Suprapubic skin (tissue), 4 donors: ENCODE measurements at regions not wholly inside any gene's neighbourhood (a gene's known extent, or its start where the extent isn't known, plus 50 kb on each side); places are given as distances from the start of the nearest gene placed in this dataset.

Experiments used
- DNase-seq, 2 donors: peaks; one replicate each; pipeline ENCODE4 v3.0.0-alpha.2; 2019; ENCODE audit warnings: low spot score in 2 of 2
- H3K27ac ChIP-seq: fragments of 200-600 bp; sonication (generic); one replicate; pipeline ENCODE4 v1.5.1; 2019
- H3K27me3 ChIP-seq: fragments of 200-600 bp; sonication (generic); one replicate; pipeline ENCODE4 v1.5.1; 2019
- H3K36me3 ChIP-seq: fragments of 200-600 bp; sonication (generic); one replicate; pipeline ENCODE4 v1.5.1; 2019
- H3K4me1 ChIP-seq: fragments of 200-600 bp; sonication (generic); one replicate; pipeline ENCODE4 v1.5.1; 2019
- H3K4me3 ChIP-seq: fragments of 200-600 bp; sonication (generic); one replicate; pipeline ENCODE4 v1.5.1; 2019; ENCODE audit warnings: mild to moderate bottlenecking
- H3K9me3 ChIP-seq: fragments of 200-600 bp; sonication (generic); one replicate; pipeline ENCODE4 v1.5.1; 2019
- EP300 ChIP-seq: sonication (generic); formaldehyde crosslinking; IDR thresholded peaks from one replicate; pipeline ENCODE4 v1.6.1; 2017; ENCODE audit warnings: antibody characterized with exemption
- POLR2A ChIP-seq, 2 donors: fragments of 450-650 bp; IDR thresholded peaks; one replicate each; pipeline ENCODE4 v1.6.1; 2017; ENCODE audit warnings: antibody characterized with exemption in 2 of 2, mild to moderate bottlenecking in 2 of 2, moderate library complexity in 2 of 2
- POLR2AphosphoS5 ChIP-seq, 3 donors: sonication (generic); formaldehyde crosslinking; IDR thresholded peaks; one replicate each; pipeline ENCODE4 v1.6.1; 2017; ENCODE audit warnings: antibody characterized with exemption in 3 of 3
- WGBS: methylation state at CpG from one replicate; pipeline ENCODE4 v1.1.5; 2018; 5-methylcytosine and 5-hydroxymethylcytosine counted together
- TF ChIP-seq, protein P1 (sequence below), 2 donors: fragments of 200-600 bp in 1 of 2; fragments of 450-650 bp in 1 of 2; sonication (generic) in 1 of 2; IDR thresholded peaks; one replicate each; pipeline ENCODE4 v1.5.1; 2016 to 2019; ENCODE audit warnings: antibody characterized with exemption in 2 of 2, mild to moderate bottlenecking in 1 of 2, moderate library complexity in 1 of 2

DNA sequence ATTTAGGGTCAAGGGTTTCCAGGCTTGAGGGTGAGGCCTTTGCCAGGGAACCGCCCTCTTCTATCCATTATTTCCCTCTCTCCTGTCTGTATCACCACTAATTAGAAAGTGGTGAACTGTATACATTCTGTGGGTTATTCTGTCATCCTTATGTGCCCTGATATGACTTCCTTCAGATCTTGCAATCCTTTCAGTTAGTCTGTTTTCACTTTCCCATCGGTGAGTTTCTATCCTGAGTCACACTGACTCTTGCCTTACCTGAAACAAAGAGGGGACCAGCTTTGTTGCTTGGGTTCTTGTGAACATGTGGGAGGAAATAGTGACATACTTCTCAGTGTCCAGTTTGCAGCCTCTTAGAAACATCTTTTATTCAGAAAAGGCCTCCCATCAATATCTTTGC is 205.4 kb upstream of the GHR start:
- no peaks in the 10 kb centered on the region for H3K4me1 ChIP-seq
- no peaks in the 10 kb centered on the region for H3K9me3 ChIP-seq
- TF ChIP-seq, protein P1, sequence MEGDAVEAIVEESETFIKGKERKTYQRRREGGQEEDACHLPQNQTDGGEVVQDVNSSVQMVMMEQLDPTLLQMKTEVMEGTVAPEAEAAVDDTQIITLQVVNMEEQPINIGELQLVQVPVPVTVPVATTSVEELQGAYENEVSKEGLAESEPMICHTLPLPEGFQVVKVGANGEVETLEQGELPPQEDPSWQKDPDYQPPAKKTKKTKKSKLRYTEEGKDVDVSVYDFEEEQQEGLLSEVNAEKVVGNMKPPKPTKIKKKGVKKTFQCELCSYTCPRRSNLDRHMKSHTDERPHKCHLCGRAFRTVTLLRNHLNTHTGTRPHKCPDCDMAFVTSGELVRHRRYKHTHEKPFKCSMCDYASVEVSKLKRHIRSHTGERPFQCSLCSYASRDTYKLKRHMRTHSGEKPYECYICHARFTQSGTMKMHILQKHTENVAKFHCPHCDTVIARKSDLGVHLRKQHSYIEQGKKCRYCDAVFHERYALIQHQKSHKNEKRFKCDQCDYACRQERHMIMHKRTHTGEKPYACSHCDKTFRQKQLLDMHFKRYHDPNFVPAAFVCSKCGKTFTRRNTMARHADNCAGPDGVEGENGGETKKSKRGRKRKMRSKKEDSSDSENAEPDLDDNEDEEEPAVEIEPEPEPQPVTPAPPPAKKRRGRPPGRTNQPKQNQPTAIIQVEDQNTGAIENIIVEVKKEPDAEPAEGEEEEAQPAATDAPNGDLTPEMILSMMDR (IDR thresholded peaks at IDR 0.05): no peak
- TF ChIP-seq EP300 (no peak), POLR2AphosphoS5 (IDR thresholded peaks at IDR 0.05) (no peak), POLR2A (IDR thresholded peaks at IDR 0.05) (no peak)
- H3K27me3 ChIP-seq: no peaks in the 10 kb centered on the region
- WGBS: 88% methylated on average over 2 of the region's 2 CpGs
- no peak overlapping the region for H3K4me3 ChIP-seq
- DNase-seq: no peak
- H3K27ac ChIP-seq: no peak overlapping the region
- H3K36me3 ChIP-seq: no peaks in the 10 kb centered on the region

DNA sequence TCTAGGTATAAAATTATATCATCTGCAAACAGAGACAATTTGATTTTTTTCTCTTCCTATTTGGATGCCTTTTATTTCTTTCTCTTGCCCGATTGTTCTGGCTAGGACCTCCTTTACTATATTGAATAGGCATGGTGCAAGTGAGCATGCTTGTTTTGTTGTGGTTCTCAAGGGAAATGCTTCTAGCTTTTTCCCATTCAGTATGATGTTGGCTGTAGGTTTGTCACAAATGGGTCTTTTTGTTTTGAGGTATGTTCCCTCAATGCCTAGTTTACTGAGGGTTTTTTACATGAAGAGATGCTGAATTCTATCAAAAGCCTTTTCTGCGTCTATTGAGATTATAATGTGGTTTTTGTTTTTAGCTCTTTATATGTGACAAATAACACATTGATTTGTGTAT is 198.2 kb upstream of the GHR start:
- no peaks in the 10 kb centered on the region for H3K27me3 ChIP-seq
- TF ChIP-seq EP300: no peak
- TF ChIP-seq, protein P1 (IDR thresholded peaks at IDR 0.05): no peak
- H3K9me3 ChIP-seq: no peaks in the 10 kb centered on the region
- no peaks in the 10 kb centered on the region for H3K4me1 ChIP-seq
- H3K4me3 ChIP-seq: no peak overlapping the region
- 74% methylated on average over 2 of the region's 2 CpGs for WGBS
- no peak overlapping the region for H3K27ac ChIP-seq
- H3K36me3 ChIP-seq: no peaks in the 10 kb centered on the region
- no peak for DNase-seq

GRCh38 chr5:42228279-42228678 is 195.0 kb upstream of the GHR start:
- no peaks in the 10 kb centered on the region for H3K36me3 ChIP-seq
- H3K27ac ChIP-seq: no peak overlapping the region
- no peak for DNase-seq
- no peak overlapping the region for H3K4me3 ChIP-seq
- H3K4me1 ChIP-seq: no peaks in the 10 kb centered on the region
- 71% methylated on average over 1 of the region's 1 CpG for WGBS
- TF ChIP-seq, protein P1 (IDR thresholded peaks at IDR 0.05): no peak
- TF ChIP-seq EP300: no peak
- no peak for TF ChIP-seq POLR2AphosphoS5 (IDR thresholded peaks at IDR 0.05)
- TF ChIP-seq POLR2A (IDR thresholded peaks at IDR 0.05): no peak
- no peaks in the 10 kb centered on the region for H3K9me3 ChIP-seq
- no peaks in the 10 kb centered on the region for H3K27me3 ChIP-seq

GRCh38 chr5:42230839-42231238 is 192.4 kb upstream of the GHR start:
- Histone ChIP-seq H3K4me3 (no peak overlapping the region), H3K27me3 (no peaks in the 10 kb centered on the region), H3K36me3 (no peaks in the 10 kb centered on the region), H3K27ac (no peak overlapping the region), H3K9me3 (no peaks in the 10 kb centered on the region), H3K4me1 (no peaks in the 10 kb centered on the region)
- WGBS: 97% methylated on average over 4 of the region's 4 CpGs
- DNase-seq: no peak
- TF ChIP-seq EP300: no peak
- TF ChIP-seq, protein P1 (IDR thresholded peaks at IDR 0.05): no peak
- TF ChIP-seq POLR2A (IDR thresholded peaks at IDR 0.05): no peak

DNA sequence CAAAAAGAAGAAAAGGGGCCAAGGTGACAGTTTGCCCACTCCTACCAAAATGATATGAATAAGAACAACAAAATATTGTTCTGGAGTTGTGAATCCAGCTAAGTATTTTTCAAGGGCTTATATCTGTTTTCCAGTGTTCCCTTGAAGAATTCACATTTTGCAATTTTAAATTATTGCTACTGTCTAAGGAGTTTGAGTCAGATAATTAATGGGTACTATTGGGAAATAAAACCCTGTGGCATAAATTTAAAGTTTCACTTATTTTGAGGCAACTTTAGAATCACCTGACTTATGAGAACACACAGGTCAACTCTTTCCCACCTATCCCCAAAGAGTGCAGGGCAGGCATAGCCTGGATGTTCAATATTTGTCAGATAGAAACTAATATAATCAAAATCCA is 188.0 kb upstream of the GHR start:
- no peaks in the 10 kb centered on the region for H3K9me3 ChIP-seq
- no peak overlapping the region for H3K4me3 ChIP-seq
- DNase-seq: no peak
- no peaks in the 10 kb centered on the region for H3K4me1 ChIP-seq
- TF ChIP-seq POLR2AphosphoS5 (IDR thresholded peaks at IDR 0.05): no peak
- TF ChIP-seq, protein P1 (IDR thresholded peaks at IDR 0.05): no peak
- TF ChIP-seq POLR2A (IDR thresholded peaks at IDR 0.05): no peak
- TF ChIP-seq EP300: no peak
- no peaks in the 10 kb centered on the region for H3K36me3 ChIP-seq
- H3K27me3 ChIP-seq: no peaks in the 10 kb centered on the region
- H3K27ac ChIP-seq: no peak overlapping the region
